ENCODE measurements at regions not wholly inside any gene's neighbourhood (a gene's known extent, or its start where the extent isn't known, plus 50 kb on each side); places are given as distances from the start of the nearest gene placed in this dataset.

DNA sequence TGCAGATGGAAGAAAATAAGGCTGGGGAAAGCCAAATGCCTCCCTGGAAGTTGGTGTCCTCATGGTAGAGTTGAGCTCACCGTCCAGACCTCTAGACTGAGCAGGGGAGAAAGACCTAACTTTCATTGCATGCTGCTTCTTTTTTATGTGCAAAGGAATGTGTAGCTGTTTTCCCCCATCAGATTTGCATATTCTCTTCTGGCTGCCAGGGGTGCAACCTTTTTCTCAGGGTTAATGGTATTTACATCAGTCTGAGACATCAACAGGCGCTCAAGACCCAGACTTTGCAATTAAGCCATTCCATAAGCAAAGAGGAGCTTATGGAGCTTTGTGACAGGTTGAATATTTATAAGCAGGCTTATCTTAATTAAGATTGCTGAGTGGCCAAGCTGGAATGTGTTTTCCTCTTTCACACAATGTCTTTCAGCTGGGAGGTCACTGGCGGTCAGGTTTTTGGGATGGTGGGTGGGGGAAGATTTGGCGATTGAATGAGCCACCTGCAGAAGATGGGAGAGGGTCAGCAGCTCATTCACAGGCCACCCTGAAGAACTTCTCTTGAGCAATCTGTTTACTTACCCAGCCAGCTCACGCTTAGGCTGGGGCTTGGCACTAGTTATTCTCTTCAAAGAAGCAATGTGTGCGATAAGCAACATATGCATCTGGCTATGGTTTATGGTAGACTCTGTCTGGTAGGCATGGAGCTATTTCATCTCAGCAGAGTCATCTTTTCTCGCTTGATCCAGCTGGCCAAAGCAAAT is 88.6 kb downstream of the SCP2D1 start:
- TF ChIP-seq, protein P1, sequence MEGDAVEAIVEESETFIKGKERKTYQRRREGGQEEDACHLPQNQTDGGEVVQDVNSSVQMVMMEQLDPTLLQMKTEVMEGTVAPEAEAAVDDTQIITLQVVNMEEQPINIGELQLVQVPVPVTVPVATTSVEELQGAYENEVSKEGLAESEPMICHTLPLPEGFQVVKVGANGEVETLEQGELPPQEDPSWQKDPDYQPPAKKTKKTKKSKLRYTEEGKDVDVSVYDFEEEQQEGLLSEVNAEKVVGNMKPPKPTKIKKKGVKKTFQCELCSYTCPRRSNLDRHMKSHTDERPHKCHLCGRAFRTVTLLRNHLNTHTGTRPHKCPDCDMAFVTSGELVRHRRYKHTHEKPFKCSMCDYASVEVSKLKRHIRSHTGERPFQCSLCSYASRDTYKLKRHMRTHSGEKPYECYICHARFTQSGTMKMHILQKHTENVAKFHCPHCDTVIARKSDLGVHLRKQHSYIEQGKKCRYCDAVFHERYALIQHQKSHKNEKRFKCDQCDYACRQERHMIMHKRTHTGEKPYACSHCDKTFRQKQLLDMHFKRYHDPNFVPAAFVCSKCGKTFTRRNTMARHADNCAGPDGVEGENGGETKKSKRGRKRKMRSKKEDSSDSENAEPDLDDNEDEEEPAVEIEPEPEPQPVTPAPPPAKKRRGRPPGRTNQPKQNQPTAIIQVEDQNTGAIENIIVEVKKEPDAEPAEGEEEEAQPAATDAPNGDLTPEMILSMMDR (IDR thresholded peaks at IDR 0.05) = no peak
- no peak for TF ChIP-seq POLR2A (IDR thresholded peaks at IDR 0.05)

Data from heart left ventricle (tissue), 13 donors.